OCI-LY7 (cell line): ENCODE measurements at regions not wholly inside any gene's neighbourhood (a gene's known extent, or its start where the extent isn't known, plus 50 kb on each side); places are given as distances from the start of the nearest gene placed in this dataset.

Source experiments
- EZH2phosphoT487 ChIP-seq: fragments of 200-600 bp; sonication (generic); IDR thresholded peaks from 2 replicates; pipeline ENCODE4 v1.6.1; 2018; ENCODE audit warnings: low read depth, borderline replicate concordance, mild to moderate bottlenecking, mixed run types, antibody characterized with exemption, low read length, moderate library complexity, mixed read lengths
- TF ChIP-seq, protein P1 (sequence below): fragments of 200-600 bp; sonication (generic); conservative IDR thresholded peaks from 2 replicates; pipeline ENCODE4 v1.5.1; 2014; ENCODE audit warnings: mild to moderate bottlenecking, antibody characterized with exemption, low read length, moderate library complexity, mixed read lengths

DNA sequence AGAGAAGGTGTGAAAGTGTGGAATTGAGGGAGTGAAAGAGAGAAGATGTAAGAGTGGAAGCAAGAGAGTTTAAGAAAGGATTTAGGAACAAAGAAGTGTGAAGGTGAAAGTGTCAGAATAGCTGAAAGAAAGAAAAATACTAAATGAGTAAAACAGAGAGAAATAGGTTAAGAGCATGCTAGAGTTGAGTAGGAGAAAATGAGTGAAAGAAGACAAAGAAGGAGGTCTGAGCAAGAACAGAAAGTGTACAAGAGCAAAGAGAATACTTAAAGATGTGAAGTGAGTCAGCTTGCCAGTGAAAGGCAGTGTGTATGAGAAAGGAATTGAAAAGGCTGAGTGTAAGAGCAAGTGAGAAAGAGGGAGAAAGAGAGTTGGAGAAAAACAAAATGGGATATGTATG is 348.8 kb upstream of the BCHE start:
- TF ChIP-seq, protein P1, sequence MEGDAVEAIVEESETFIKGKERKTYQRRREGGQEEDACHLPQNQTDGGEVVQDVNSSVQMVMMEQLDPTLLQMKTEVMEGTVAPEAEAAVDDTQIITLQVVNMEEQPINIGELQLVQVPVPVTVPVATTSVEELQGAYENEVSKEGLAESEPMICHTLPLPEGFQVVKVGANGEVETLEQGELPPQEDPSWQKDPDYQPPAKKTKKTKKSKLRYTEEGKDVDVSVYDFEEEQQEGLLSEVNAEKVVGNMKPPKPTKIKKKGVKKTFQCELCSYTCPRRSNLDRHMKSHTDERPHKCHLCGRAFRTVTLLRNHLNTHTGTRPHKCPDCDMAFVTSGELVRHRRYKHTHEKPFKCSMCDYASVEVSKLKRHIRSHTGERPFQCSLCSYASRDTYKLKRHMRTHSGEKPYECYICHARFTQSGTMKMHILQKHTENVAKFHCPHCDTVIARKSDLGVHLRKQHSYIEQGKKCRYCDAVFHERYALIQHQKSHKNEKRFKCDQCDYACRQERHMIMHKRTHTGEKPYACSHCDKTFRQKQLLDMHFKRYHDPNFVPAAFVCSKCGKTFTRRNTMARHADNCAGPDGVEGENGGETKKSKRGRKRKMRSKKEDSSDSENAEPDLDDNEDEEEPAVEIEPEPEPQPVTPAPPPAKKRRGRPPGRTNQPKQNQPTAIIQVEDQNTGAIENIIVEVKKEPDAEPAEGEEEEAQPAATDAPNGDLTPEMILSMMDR = no peak
- no peak for TF ChIP-seq EZH2phosphoT487
